IMR-90 (cell line): ENCODE measurements at regions not wholly inside any gene's neighbourhood (a gene's known extent, or its start where the extent isn't known, plus 50 kb on each side); places are given as distances from the start of the nearest gene placed in this dataset.

Experiments
- BHLHE40 ChIP-seq: fragments of 150-350 bp; IDR thresholded peaks from 2 replicates; pipeline ENCODE4 v1.6.1; 2016; ENCODE audit warnings: mild to moderate bottlenecking, low read depth, low read length
- CEBPB ChIP-seq: IDR thresholded peaks from 2 replicates; pipeline ENCODE4 v1.6.1; 2012; ENCODE audit warnings: low read depth, low read length, improper control_type of control experiment
- CHD1 ChIP-seq: IDR thresholded peaks from 2 replicates; pipeline ENCODE4 v1.6.1; 2012; ENCODE audit warnings: low read depth, low read length, improper control_type of control experiment
- FOS ChIP-seq: fragments of 150-350 bp; IDR thresholded peaks from 2 replicates; pipeline ENCODE4 v1.6.1; 2016; ENCODE audit warnings: low read depth, low read length
- MAFK ChIP-seq: IDR thresholded peaks from 2 replicates; pipeline ENCODE4 v1.6.1; 2012; ENCODE audit warnings: low read depth, low read length, improper control_type of control experiment
- MXI1 ChIP-seq: IDR thresholded peaks from 2 replicates; pipeline ENCODE4 v1.6.1; 2012; ENCODE audit warnings: low read depth, mild to moderate bottlenecking, low read length, moderate library complexity, borderline replicate concordance
- POLR2A ChIP-seq: IDR thresholded peaks from 2 replicates; pipeline ENCODE4 v1.6.1; 2012; ENCODE audit warnings: mild to moderate bottlenecking, low read depth, low read length
- RAD21 ChIP-seq: IDR thresholded peaks from 2 replicates; pipeline ENCODE4 v1.6.1; 2012; ENCODE audit warnings: low read length, improper control_type of control experiment
- SMC3 ChIP-seq: fragments of 150-350 bp; IDR thresholded peaks from 2 replicates; pipeline ENCODE4 v1.6.1; 2016; ENCODE audit warnings: low read depth, mild to moderate bottlenecking, antibody characterized with exemption, low read length, moderate library complexity
- USF2 ChIP-seq: fragments of 150-350 bp; IDR thresholded peaks from 2 replicates; pipeline ENCODE4 v1.6.1; 2017; ENCODE audit warnings: mild to moderate bottlenecking, antibody characterized with exemption, low read length, low read depth
- TF ChIP-seq, protein P1 (sequence below): conservative IDR thresholded peaks from 2 replicates; pipeline ENCODE4 v1.5.1; 2012; ENCODE audit warnings: mild to moderate bottlenecking, low read depth, low read length, improper control_type of control experiment

DNA sequence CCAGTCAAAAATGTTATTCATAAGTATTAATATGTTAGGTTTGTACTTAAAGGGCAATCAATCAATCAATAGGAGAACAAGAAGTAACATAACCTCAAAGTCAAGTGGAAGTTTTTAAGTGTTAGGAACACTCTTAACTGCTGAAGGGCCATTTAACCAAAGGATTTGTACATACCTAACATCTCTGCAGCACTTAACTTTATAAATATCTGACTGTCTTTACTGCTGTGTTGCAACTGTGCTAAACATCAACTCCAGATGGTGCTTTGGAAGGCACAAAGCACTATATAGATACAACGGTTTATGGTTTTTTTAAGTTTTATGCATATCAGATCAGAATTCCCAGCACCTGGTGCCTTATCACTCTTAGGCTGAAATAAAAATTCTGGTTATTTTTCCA is 604.9 kb upstream of the PTGER4 start:
- TF ChIP-seq RAD21 = no peak
- TF ChIP-seq, protein P1, sequence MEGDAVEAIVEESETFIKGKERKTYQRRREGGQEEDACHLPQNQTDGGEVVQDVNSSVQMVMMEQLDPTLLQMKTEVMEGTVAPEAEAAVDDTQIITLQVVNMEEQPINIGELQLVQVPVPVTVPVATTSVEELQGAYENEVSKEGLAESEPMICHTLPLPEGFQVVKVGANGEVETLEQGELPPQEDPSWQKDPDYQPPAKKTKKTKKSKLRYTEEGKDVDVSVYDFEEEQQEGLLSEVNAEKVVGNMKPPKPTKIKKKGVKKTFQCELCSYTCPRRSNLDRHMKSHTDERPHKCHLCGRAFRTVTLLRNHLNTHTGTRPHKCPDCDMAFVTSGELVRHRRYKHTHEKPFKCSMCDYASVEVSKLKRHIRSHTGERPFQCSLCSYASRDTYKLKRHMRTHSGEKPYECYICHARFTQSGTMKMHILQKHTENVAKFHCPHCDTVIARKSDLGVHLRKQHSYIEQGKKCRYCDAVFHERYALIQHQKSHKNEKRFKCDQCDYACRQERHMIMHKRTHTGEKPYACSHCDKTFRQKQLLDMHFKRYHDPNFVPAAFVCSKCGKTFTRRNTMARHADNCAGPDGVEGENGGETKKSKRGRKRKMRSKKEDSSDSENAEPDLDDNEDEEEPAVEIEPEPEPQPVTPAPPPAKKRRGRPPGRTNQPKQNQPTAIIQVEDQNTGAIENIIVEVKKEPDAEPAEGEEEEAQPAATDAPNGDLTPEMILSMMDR = no peak
- no peak for TF ChIP-seq BHLHE40
- no peak for TF ChIP-seq POLR2A
- no peak for TF ChIP-seq USF2
- no peak for TF ChIP-seq MXI1
- TF ChIP-seq SMC3 = no peak
- TF ChIP-seq CHD1 = no peak
- TF ChIP-seq FOS = no peak
- TF ChIP-seq CEBPB = no peak
- TF ChIP-seq MAFK = no peak
